Endodermal cell (in vitro differentiated cells): ENCODE measurements at regions not wholly inside any gene's neighbourhood (a gene's known extent, or its start where the extent isn't known, plus 50 kb on each side); places are given as distances from the start of the nearest gene placed in this dataset.

ENCODE experiments used
- DNase-seq: peaks from one replicate; pipeline ENCODE4 v3.0.0-alpha.2; 2017
- H3K27ac ChIP-seq: 2 replicates; pipeline ENCODE4 v1.5.1; 2013; ENCODE audit warnings: mild to moderate bottlenecking, low read depth, low read length, moderate library complexity
- H3K27me3 ChIP-seq: 2 replicates; pipeline ENCODE4 v1.6.1; 2013; ENCODE audit warnings: mild to moderate bottlenecking, low read length, moderate library complexity; ENCODE audit not compliant: insufficient read depth, control insufficient read depth, poor library complexity, severe bottlenecking
- H3K36me3 ChIP-seq: 2 replicates; pipeline ENCODE4 v1.7.0; 2013; ENCODE audit warnings: mild to moderate bottlenecking, low read length, moderate library complexity; ENCODE audit not compliant: control insufficient read depth, insufficient read depth
- H3K4me1 ChIP-seq: one replicate; pipeline ENCODE4 v1.7.0; 2013; ENCODE audit warnings: low read length; ENCODE audit not compliant: control insufficient read depth, insufficient read depth
- H3K4me3 ChIP-seq: 2 replicates; pipeline ENCODE4 v1.5.1; 2013; ENCODE audit warnings: mild to moderate bottlenecking, low read length, moderate library complexity
- H3K9ac ChIP-seq: 2 replicates; pipeline ENCODE4 v1.6.1; 2013; ENCODE audit warnings: mild to moderate bottlenecking, low read length, moderate library complexity; ENCODE audit not compliant: poor library complexity, severe bottlenecking; ENCODE audit errors: extremely low read depth
- H3K9me3 ChIP-seq: 2 replicates; pipeline ENCODE4 v1.6.1; 2013; ENCODE audit warnings: mild to moderate bottlenecking, low read length, moderate library complexity; ENCODE audit not compliant: control insufficient read depth
- H3K27ac Mint-ChIP-seq: 2 replicates; pipeline ENCODE4 v1.8.0; 2020; ENCODE audit warnings: mixed read lengths
- H3K27me3 Mint-ChIP-seq: 2 replicates; pipeline ENCODE4 v1.8.0; 2021; ENCODE audit warnings: mild to moderate bottlenecking, mixed read lengths; ENCODE audit not compliant: insufficient read depth
- H3K36me3 Mint-ChIP-seq: 2 replicates; pipeline ENCODE4 v1.8.0; 2020; ENCODE audit warnings: low read depth, mixed read lengths
- H3K4me1 Mint-ChIP-seq: 2 replicates; pipeline ENCODE4 v1.8.0; 2020; ENCODE audit warnings: mixed read lengths
- H3K4me3 Mint-ChIP-seq: 2 replicates; pipeline ENCODE4 v1.8.0; 2020; ENCODE audit warnings: mild to moderate bottlenecking, moderate library complexity, mixed read lengths
- H3K9me3 Mint-ChIP-seq: 2 replicates; pipeline ENCODE4 v1.8.0; 2020; ENCODE audit warnings: mild to moderate bottlenecking, mixed read lengths
- CTCF ChIP-seq: fragments of 200-600 bp; sonication (generic); conservative IDR thresholded peaks from 2 replicates; pipeline ENCODE4 v1.5.0; 2021; ENCODE audit warnings: antibody characterized with exemption, mild to moderate bottlenecking
- WGBS, 2 experiments: methylation state at CpG; one replicate each; pipeline versions ENCODE4 v1.1.5 to v1.1.7; 2013; ENCODE audit warnings: missing lambda C conversion rate in 2 of 2, mixed read lengths in 1 of 2; ENCODE audit not compliant: insufficient coverage in 1 of 2, insufficient read length in 1 of 2; 5-methylcytosine and 5-hydroxymethylcytosine counted together

DNA sequence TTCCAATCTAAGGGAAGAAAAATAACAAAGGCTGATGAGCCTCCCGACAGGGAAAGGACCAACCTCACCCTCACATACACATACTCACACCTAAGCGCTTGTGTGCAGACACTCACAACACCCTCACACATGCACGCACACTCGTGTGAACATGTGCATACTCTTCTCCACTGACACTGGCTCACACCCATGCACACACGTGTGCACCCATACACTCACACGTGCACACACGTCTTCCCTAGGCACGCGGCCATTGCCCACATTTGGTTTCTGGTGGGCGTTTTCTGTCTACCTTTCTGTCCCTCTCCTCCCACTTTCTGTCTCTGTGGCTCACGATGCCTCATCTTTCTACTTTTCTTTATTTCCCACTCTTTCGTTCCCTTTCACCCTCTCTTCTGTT is 169.7 kb upstream of the MVB12B start:
- Mint-ChIP-seq H3K4me3 (no peak overlapping the region), H3K4me1 (peaks cover 11% of the 10 kb centered on the region), H3K36me3 (no peaks in the 10 kb centered on the region), H3K9me3 (no peaks in the 10 kb centered on the region), H3K27me3 (peaks cover 19% of the 10 kb centered on the region), H3K27ac (no peak overlapping the region)
- no peak for TF ChIP-seq CTCF
- no peaks in the 10 kb centered on the region for H3K36me3 ChIP-seq
- H3K27me3 ChIP-seq, result no peaks in the 10 kb centered on the region
- no peak overlapping the region for H3K27ac ChIP-seq
- no peaks in the 10 kb centered on the region for H3K4me1 ChIP-seq
- H3K9ac ChIP-seq, result no peak overlapping the region
- WGBS, 2 experiments, result 92% methylated on average over 12 of the region's 12 CpGs
- no peak for DNase-seq
- H3K4me3 ChIP-seq, result no peak overlapping the region
- no peaks in the 10 kb centered on the region for H3K9me3 ChIP-seq

GRCh38 chr9:126157423-126157822 is 169.2 kb upstream of the MVB12B start:
- WGBS, 2 experiments, result 64 to 76% methylated on average over 6 to 10 of the region's 10 CpGs
- no peak overlapping the region for H3K4me3 Mint-ChIP-seq

GRCh38 chr9:126157826-126158587 is 168.6 kb upstream of the MVB12B start:
- no peak for DNase-seq
- 71 to 81% methylated on average over 12 to 28 of the region's 29 CpGs for WGBS, 2 experiments
- TF ChIP-seq CTCF, result no peak
- Mint-ChIP-seq H3K4me3 (no peak overlapping the region), H3K27ac (no peak overlapping the region), H3K9me3 (no peaks in the 10 kb centered on the region), H3K4me1 (peaks cover 11% of the 10 kb centered on the region), H3K27me3 (peaks cover 14% of the 10 kb centered on the region), H3K36me3 (no peaks in the 10 kb centered on the region)
- Histone ChIP-seq H3K9me3 (no peaks in the 10 kb centered on the region), H3K4me3 (no peak overlapping the region), H3K27ac (peak overlapping the region; percentile 64), H3K27me3 (no peaks in the 10 kb centered on the region), H3K9ac (no peak overlapping the region), H3K36me3 (no peaks in the 10 kb centered on the region), H3K4me1 (no peaks in the 10 kb centered on the region)

More at GRCh38 chr9:126157423-126157822, 169.2 kb upstream of the MVB12B start:
- H3K36me3 ChIP-seq, result no peaks in the 10 kb centered on the region
- no peak for TF ChIP-seq CTCF
- DNase-seq, result no peak
- Mint-ChIP-seq H3K4me1 (peaks cover 11% of the 10 kb centered on the region), H3K36me3 (no peaks in the 10 kb centered on the region), H3K9me3 (no peaks in the 10 kb centered on the region), H3K27ac (no peak overlapping the region), H3K27me3 (peaks cover 15% of the 10 kb centered on the region)
- no peaks in the 10 kb centered on the region for H3K27me3 ChIP-seq
- H3K9ac ChIP-seq, result no peak overlapping the region
- H3K9me3 ChIP-seq, result no peaks in the 10 kb centered on the region
- peak overlapping the region; percentile 64 for H3K27ac ChIP-seq
- no peak overlapping the region for H3K4me3 ChIP-seq
- no peaks in the 10 kb centered on the region for H3K4me1 ChIP-seq
